ENCODE measurements at regions not wholly inside any gene's neighbourhood (a gene's known extent, or its start where the extent isn't known, plus 50 kb on each side); places are given as distances from the start of the nearest gene placed in this dataset.

GRCh38 chr3:193859195-193859594 is 266.2 kb downstream of the OPA1 start:
- H3K4me3 Mint-ChIP-seq (ENCODE audit: unreplicated experiment) = no peak overlapping the region
- no peak for DNase-seq (ENCODE audit: low spot score)
- H3K27ac Mint-ChIP-seq (ENCODE audit: unreplicated experiment) = no peak overlapping the region
- H3K9me3 Mint-ChIP-seq (ENCODE audit: unreplicated experiment) = no peaks in the 10 kb centered on the region
- H3K36me3 Mint-ChIP-seq (ENCODE audit: low read depth, unreplicated experiment) = no peaks in the 10 kb centered on the region
- no peak for TF ChIP-seq CTCF (IDR thresholded peaks at IDR 0.05; ENCODE audit: unreplicated experiment)
- peaks cover 5% of the 10 kb centered on the region for H3K4me1 Mint-ChIP-seq (ENCODE audit: unreplicated experiment)
- peaks cover 3% of the 10 kb centered on the region for H3K27me3 Mint-ChIP-seq (ENCODE audit: unreplicated experiment)

- H3K27ac Mint-ChIP-seq (ENCODE audit: unreplicated experiment) = no peak overlapping the region
- peaks cover 2% of the 10 kb centered on the region for H3K4me1 Mint-ChIP-seq (ENCODE audit: unreplicated experiment)
- no peak for DNase-seq (ENCODE audit: low spot score)
- TF ChIP-seq CTCF (IDR thresholded peaks at IDR 0.05; ENCODE audit: unreplicated experiment) = no peak
- no peak overlapping the region for H3K4me3 Mint-ChIP-seq (ENCODE audit: unreplicated experiment)
- no peaks in the 10 kb centered on the region for H3K36me3 Mint-ChIP-seq (ENCODE audit: low read depth, unreplicated experiment)
- H3K9me3 Mint-ChIP-seq (ENCODE audit: unreplicated experiment) = no peaks in the 10 kb centered on the region
- peaks cover 4% of the 10 kb centered on the region for H3K27me3 Mint-ChIP-seq (ENCODE audit: unreplicated experiment)
Measured at GRCh38 chr3:193861012-193861411, 268.0 kb downstream of the OPA1 start.

- peaks cover 7% of the 10 kb centered on the region for H3K27me3 Mint-ChIP-seq (ENCODE audit: unreplicated experiment)
- no peak overlapping the region for H3K27ac Mint-ChIP-seq (ENCODE audit: unreplicated experiment)
- no peak for DNase-seq (ENCODE audit: low spot score)
- peaks cover under 1% of the 10 kb centered on the region for H3K36me3 Mint-ChIP-seq (ENCODE audit: low read depth, unreplicated experiment)
- TF ChIP-seq CTCF (IDR thresholded peaks at IDR 0.05; ENCODE audit: unreplicated experiment) = no peak
- H3K4me1 Mint-ChIP-seq (ENCODE audit: unreplicated experiment) = peaks cover 7% of the 10 kb centered on the region
- no peaks in the 10 kb centered on the region for H3K9me3 Mint-ChIP-seq (ENCODE audit: unreplicated experiment)
- H3K4me3 Mint-ChIP-seq (ENCODE audit: unreplicated experiment) = no peak overlapping the region
Measured at GRCh38 chr3:193862843-193863242, 269.8 kb downstream of the OPA1 start.

- no peak for DNase-seq (ENCODE audit: low spot score)
- Mint-ChIP-seq H3K9me3 (ENCODE audit: unreplicated experiment) (no peaks in the 10 kb centered on the region), H3K36me3 (ENCODE audit: low read depth, unreplicated experiment) (peaks cover 6% of the 10 kb centered on the region), H3K27ac (ENCODE audit: unreplicated experiment) (no peak overlapping the region), H3K27me3 (ENCODE audit: unreplicated experiment) (peaks cover 11% of the 10 kb centered on the region), H3K4me1 (ENCODE audit: unreplicated experiment) (peaks cover 14% of the 10 kb centered on the region), H3K4me3 (ENCODE audit: unreplicated experiment) (no peak overlapping the region)
- TF ChIP-seq CTCF (IDR thresholded peaks at IDR 0.05; ENCODE audit: unreplicated experiment) = no peak
Measured at GRCh38 chr3:193863657-193864357, 270.8 kb downstream of the OPA1 start.

GRCh38 chr3:193865339-193865738 is 270.6 kb upstream of the HES1 start:
- H3K9me3 Mint-ChIP-seq (ENCODE audit: unreplicated experiment) = no peaks in the 10 kb centered on the region
- H3K4me1 Mint-ChIP-seq (ENCODE audit: unreplicated experiment) = peaks cover 20% of the 10 kb centered on the region
- no peak for TF ChIP-seq CTCF (IDR thresholded peaks at IDR 0.05; ENCODE audit: unreplicated experiment)
- H3K4me3 Mint-ChIP-seq (ENCODE audit: unreplicated experiment) = no peak overlapping the region
- peaks cover 6% of the 10 kb centered on the region for H3K36me3 Mint-ChIP-seq (ENCODE audit: low read depth, unreplicated experiment)
- H3K27me3 Mint-ChIP-seq (ENCODE audit: unreplicated experiment) = peaks cover 13% of the 10 kb centered on the region
- no peak for DNase-seq (ENCODE audit: low spot score)
- H3K27ac Mint-ChIP-seq (ENCODE audit: unreplicated experiment) = no peak overlapping the region

All from endothelial cell (in vitro differentiated cells).